ENCODE measurements at regions not wholly inside any gene's neighbourhood (a gene's known extent, or its start where the extent isn't known, plus 50 kb on each side); places are given as distances from the start of the nearest gene placed in this dataset.
"Not testable (repeated sequence)": the region's sequence is repeated elsewhere in the genome, so short reads cannot be mapped to it uniquely, and the experiment has no call there.

DNA sequence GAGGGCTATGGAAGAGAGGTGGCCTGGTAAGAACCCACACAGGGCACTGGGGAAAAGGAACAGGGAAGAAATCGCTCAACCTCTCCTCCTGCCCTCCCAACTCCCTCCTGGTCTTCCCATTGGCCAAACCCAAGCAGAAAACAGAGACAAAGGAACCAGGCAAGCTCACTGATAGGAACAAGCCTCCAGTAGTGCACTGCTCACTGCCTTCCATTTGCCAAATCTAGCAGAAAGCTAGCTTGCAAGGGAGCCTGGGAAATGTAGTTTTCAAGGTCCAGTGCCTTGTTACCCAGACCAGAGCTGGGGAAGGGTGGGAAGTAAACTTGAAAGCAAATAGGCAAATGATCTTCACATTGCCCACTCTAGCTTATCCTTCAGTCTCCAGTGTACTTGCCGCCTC lies 556.1 kb upstream of the AUTS2 start:
- H3K4me1 Mint-ChIP-seq: no peaks in the 10 kb centered on the region

DNA sequence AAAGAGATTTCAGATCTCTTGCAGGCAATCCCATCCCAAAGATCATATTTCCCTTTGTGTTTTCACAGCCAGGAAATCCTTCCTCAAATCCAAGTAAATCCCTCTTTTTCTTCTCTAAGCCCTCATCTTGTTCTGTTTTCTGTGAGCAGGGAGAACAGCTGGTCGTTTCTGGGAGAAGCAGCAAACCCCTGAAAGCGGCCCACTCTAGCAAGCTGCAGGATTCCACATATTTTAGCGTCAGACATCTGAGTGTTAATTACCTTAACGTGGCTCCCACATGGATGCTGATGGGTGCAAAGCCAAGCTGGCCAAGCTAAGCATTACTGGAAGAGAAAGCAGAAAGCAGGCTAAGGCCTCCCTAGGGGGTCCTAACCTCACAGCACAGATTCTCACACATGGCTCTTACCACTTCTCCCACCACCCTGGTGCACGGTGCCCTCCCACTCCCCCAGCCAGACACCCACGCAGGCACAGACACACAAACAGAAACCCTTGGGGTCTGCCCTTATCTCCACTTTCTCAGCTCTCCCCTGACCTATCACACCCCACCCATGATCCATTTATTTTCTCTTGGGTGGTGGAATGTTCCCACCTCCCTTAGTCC lies 551.0 kb upstream of the AUTS2 start:
- no peaks in the 10 kb centered on the region for H3K4me1 Mint-ChIP-seq
- no peak for DNase-seq
- H3K9me3 Mint-ChIP-seq: peaks cover 4 to 17% (median 7%) of the 10 kb centered on the region in 6 donors
- peaks cover 2% of the 10 kb centered on the region in 3 donors for H3K27me3 Mint-ChIP-seq (ENCODE audit: low read depth in 3 of 3)
- no peak overlapping the region for H3K4me3 Mint-ChIP-seq
- H3K27ac Mint-ChIP-seq: no peak overlapping the region
- no peaks in the 10 kb centered on the region for H3K36me3 Mint-ChIP-seq

More for the DNA sequence above, 556.1 kb upstream of the AUTS2 start:
- no peak overlapping the region for H3K4me3 Mint-ChIP-seq
- peaks cover 0 to 2% (median 0%) of the 10 kb centered on the region in 3 donors for H3K27me3 Mint-ChIP-seq (ENCODE audit: low read depth in 3 of 3)
- H3K36me3 Mint-ChIP-seq: no peaks in the 10 kb centered on the region
- DNase-seq: no peak
- H3K27ac Mint-ChIP-seq: no peak overlapping the region
- peaks cover 4 to 19% (median 6%) of the 10 kb centered on the region in 6 donors for H3K9me3 Mint-ChIP-seq

DNA sequence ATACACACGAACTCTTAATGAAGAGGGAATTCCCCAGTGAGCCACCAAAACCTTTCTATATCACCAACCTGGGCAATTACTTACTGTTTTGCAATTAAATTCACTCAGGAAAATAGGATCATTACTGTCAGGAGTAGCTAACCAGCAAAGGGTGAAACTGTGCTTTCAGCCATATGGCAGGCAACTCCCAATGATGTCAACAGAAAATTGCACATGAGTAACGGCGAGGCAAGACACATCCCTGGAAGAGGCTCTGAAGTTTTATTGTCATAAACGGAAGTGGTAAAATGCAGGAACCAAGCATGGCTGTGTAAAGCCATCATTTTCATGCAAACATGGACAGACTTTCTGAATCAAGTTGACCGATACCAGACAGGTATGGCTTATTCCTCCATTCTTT lies 548.9 kb upstream of the AUTS2 start:
- Mint-ChIP-seq H3K27ac (no peak overlapping the region), H3K36me3 (no peaks in the 10 kb centered on the region), H3K4me1 (no peaks in the 10 kb centered on the region), H3K27me3 (ENCODE audit: low read depth in 3 of 3) (peaks cover 2% of the 10 kb centered on the region in 3 donors), H3K4me3 (no peak overlapping the region), H3K9me3 (peaks cover 2 to 12% (median 4%) of the 10 kb centered on the region in 6 donors)
- DNase-seq: no peak

DNA sequence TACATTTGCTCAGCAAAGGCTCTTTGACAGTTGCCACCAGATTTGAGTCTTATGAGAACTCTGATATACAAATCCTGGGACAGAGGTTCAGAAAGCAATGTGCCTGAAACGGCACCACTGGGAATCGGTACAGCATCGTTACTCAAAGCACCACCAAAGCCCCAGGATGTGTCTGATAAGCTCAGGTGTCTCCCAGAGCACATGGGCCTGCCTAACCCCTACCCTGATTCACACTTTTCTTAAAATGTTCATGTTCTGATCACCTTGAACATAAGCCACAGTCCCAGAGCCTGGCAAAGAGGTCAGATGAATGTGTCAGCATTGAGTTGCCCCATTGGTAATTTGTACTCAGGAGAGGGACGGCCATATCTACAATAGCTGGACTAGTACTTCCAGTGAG lies 545.8 kb upstream of the AUTS2 start:
- H3K36me3 Mint-ChIP-seq: no peaks in the 10 kb centered on the region
- DNase-seq: no peak
- peaks cover 0 to 8% (median 2%) of the 10 kb centered on the region in 6 donors for H3K9me3 Mint-ChIP-seq
- peaks cover 0 to 2% (median 2%) of the 10 kb centered on the region in 3 donors for H3K27me3 Mint-ChIP-seq (ENCODE audit: low read depth in 3 of 3)
- no peak overlapping the region for H3K27ac Mint-ChIP-seq
- H3K4me1 Mint-ChIP-seq: no peaks in the 10 kb centered on the region
- no peak overlapping the region for H3K4me3 Mint-ChIP-seq

DNA sequence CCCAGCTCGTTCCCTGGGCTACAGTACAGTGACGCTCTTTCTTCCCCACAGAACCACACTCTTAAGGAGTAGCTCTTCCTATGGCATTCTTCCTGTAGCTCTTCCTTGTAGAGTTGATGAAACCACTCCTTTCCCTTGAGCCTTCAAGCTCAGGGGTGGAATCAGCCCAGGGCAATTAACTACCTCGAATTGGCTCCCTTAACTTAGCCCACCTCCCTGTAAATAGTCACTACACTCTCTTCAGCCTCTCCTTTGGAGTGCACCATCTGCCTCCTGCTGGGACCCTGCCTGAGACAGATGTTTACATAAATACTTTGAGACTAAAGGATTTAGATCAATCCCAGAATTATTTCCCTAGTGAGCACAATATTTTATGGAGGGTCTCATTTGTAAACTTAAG lies 537.8 kb upstream of the AUTS2 start:
- H3K27me3 Mint-ChIP-seq (ENCODE audit: low read depth in 3 of 3): no peaks in the 10 kb centered on the region
- H3K4me3 Mint-ChIP-seq: no peak overlapping the region
- H3K27ac Mint-ChIP-seq: no peak overlapping the region
- no peaks in the 10 kb centered on the region for H3K36me3 Mint-ChIP-seq
- H3K9me3 Mint-ChIP-seq: peaks cover 0 to 12% (median 5%) of the 10 kb centered on the region in 6 donors
- H3K4me1 Mint-ChIP-seq: no peaks in the 10 kb centered on the region
- DNase-seq: no peak

DNA sequence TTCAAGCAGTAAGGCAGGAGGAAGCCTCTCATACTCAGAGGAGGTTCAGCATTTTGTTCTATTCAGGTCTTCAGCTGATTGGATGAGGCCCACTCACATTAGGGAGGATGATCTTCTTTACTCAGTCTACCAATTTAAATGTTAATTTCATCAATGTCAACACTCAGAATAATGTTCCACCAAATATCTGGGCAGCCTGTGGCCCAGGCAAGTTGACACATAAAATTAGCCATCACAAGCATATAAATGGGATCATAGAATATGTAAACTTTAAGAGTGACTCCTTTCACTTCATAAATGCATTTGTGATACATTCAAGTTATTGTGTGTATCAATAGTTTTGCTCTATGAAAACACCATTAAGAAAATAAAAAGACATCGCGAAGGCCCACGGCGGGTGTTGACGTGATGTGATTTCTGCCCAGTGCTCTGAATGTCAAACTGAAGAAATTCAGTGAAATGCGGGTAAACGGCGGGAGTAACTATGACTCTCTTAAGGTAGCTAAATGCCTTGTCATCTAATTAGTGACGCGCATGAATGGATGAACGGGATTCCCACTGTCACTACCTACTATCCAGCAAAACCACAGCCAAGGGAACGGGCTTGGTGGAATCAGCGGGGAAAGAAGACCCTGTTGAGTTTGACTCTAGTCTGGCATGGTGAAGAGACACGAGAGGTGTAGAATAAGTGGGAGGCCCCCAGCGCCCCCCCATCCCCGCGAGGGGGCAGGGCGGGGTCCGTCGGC lies 536.1 kb upstream of the AUTS2 start:
- H3K4me3 Mint-ChIP-seq: no peak overlapping the region
- H3K9me3 Mint-ChIP-seq: peaks cover 0 to 20% (median 7%) of the 10 kb centered on the region in 6 donors
- no peak for DNase-seq
- no peaks in the 10 kb centered on the region for H3K36me3 Mint-ChIP-seq
- H3K27ac Mint-ChIP-seq: no peak overlapping the region
- H3K27me3 Mint-ChIP-seq (ENCODE audit: low read depth in 3 of 3): peaks cover 0 to under 1% (median 0%) of the 10 kb centered on the region in 3 donors
- no peaks in the 10 kb centered on the region for H3K4me1 Mint-ChIP-seq

DNA sequence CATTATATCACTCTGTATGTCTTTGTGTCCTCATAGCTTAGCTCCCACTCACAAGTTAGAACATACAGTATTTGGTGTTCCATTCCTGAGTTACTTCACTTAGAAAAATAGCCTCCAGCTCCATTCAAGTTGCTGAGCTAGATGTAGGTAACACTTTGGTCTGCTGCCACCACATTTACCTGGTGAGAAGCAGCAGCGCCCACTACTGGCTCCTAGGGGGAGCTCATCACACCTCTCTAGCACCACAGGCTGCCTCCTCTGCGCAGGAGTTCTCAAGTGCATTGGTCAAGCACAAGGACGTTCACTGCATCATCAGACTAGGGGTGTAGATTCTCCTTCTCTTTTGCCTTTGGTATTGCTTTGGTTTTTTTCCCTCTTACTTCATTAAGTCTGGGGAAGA lies 530.9 kb upstream of the AUTS2 start:
- peaks cover 0 to 6% (median 5%) of the 10 kb centered on the region in 3 donors for H3K27me3 Mint-ChIP-seq (ENCODE audit: low read depth in 3 of 3)
- peaks cover 0 to 39% (median 4%) of the 10 kb centered on the region in 6 donors for H3K9me3 Mint-ChIP-seq
- H3K4me3 Mint-ChIP-seq: no peak overlapping the region
- no peaks in the 10 kb centered on the region for H3K4me1 Mint-ChIP-seq
- H3K27ac Mint-ChIP-seq: no peak overlapping the region
- DNase-seq: no peak
- H3K36me3 Mint-ChIP-seq: no peaks in the 10 kb centered on the region

DNA sequence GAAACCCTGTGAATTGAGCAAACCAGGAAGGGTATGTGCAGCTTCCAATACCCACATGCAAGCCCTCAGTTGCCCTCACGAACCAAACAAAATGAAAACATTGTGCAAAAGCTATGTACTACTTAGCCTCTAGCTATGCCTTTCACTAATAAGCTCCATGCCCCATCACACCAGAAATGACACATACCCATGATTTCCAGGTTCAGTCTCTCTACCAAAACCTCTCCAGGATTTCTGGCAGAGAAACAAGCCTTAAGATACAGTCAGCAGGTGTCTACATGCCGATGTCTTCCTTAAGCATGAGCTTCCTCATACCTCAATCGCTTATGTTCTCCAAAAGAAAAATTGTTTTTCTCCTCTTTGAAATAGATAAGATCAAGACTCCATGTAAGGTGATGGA lies 527.8 kb upstream of the AUTS2 start:
- Mint-ChIP-seq H3K27ac (no peak overlapping the region), H3K4me1 (no peaks in the 10 kb centered on the region), H3K9me3 (peaks cover 0 to 45% (median 9%) of the 10 kb centered on the region in 6 donors)

DNA sequence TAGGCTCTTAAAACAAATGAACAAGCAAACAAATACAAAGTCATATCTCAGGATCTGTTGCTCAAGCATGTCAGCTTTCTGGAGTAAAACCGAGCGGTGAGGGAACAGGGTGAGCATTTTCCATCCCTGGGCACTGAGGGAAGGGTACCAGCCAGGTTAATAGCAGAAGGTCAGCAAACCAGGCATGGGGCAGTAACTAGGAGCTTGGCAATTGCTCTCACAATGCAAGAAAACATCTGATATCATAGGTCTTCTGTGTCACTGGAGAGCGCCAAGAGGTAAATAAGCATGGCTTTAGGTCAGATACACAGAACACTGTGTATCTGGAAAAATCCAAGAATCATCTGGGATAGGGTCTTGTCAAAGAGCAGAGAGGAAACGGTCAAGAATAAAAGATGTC lies 521.7 kb upstream of the AUTS2 start:
- DNase-seq: no peak
- H3K4me1 Mint-ChIP-seq: no peaks in the 10 kb centered on the region
- no peaks in the 10 kb centered on the region for H3K36me3 Mint-ChIP-seq
- no peak overlapping the region for H3K4me3 Mint-ChIP-seq
- peaks cover 0 to 13% (median 9%) of the 10 kb centered on the region in 6 donors for H3K9me3 Mint-ChIP-seq
- H3K27ac Mint-ChIP-seq: no peak overlapping the region
- peaks cover 0 to 3% (median 0%) of the 10 kb centered on the region in 3 donors for H3K27me3 Mint-ChIP-seq (ENCODE audit: low read depth in 3 of 3)

More for the DNA sequence above, 527.8 kb upstream of the AUTS2 start:
- H3K27me3 Mint-ChIP-seq (ENCODE audit: low read depth in 3 of 3): peaks cover 0 to 8% (median 5%) of the 10 kb centered on the region in 3 donors
- no peaks in the 10 kb centered on the region for H3K36me3 Mint-ChIP-seq
- no peak for DNase-seq
- H3K4me3 Mint-ChIP-seq: no peak overlapping the region

DNA sequence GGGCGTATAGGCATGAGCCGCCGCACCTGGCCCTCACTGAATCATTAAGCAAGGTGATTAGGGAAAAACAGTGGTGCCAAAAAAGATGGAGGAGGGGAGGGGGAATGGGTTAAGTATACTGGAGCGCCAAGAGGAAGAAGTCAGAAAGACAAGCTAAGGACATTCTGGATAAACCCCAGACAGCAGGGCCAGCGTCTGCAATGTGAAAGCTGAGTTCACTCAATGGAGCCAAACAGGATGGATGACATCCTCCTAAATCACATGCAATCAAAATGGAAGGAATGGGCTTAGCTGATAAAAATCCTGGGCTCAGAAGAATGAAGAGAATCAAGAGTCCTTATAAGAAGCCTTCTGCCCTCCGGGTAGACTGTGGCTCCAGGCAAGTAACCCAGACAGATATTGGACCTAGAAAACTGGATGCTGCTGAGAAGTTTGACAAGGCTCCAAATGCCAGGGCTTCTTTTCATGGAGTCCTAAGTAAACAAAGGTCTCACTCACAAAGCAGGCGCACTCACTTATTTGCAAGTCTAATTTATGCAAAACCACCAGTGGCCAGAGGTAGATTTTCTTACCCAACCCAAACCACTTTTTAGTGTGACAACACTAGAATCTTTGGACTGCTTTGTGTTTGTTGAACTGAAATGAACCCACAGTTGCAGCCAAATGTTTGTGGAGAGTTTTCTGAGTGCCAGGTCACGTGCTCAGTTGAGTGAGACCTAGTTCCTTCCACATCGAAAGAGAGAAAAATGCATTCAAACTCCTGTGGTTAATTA lies 519.1 kb upstream of the AUTS2 start:
- Mint-ChIP-seq H3K27me3 (ENCODE audit: low read depth in 3 of 3) (peaks cover 0 to 1% (median 0%) of the 10 kb centered on the region in 3 donors), H3K36me3 (no peaks in the 10 kb centered on the region), H3K4me1 (no peaks in the 10 kb centered on the region), H3K4me3 (no peak overlapping the region), H3K27ac (no peak overlapping the region), H3K9me3 (peaks cover 0 to 10% (median 7%) of the 10 kb centered on the region in 6 donors)
- DNase-seq: no peak

DNA sequence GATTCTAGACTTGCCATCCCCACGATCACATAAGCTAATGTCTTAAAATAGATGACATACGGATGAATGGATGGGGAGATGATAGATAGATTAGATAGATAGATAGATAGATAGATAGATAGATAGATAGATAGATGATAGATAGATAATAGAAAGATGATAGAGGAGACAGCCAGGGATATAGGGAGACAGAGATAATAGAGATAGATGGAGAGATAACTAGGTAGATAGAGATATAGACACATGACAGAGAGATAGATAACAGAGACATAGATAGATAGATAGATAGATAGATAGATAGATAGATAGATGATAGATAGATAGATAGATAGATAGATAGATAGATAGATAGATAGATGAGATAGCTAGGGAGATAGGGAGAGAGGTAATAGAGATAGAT lies 511.0 kb upstream of the AUTS2 start:
- not testable (repeated sequence) for H3K4me3 Mint-ChIP-seq; H3K36me3 Mint-ChIP-seq; H3K9me3 Mint-ChIP-seq; H3K27ac Mint-ChIP-seq; H3K4me1 Mint-ChIP-seq; H3K27me3 Mint-ChIP-seq (ENCODE audit: low read depth in 3 of 3); DNase-seq

DNA sequence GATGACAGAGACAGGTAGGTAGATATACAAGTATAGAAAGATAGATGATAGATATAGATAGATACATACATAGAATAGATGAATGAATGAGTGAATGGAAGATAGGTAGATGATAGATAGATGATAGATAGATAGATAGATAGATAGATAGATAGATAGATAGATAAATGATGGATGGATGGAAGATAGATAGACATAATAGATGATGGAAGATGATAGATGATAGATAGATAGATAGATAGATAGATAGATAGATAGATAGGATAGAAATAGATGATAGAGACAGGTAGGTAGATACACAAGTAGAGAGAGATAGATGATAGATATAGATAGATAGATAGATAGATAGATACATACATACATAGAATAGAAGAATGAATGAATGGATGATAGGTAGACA lies 510.1 kb upstream of the AUTS2 start:
- Mint-ChIP-seq H3K4me1 (no peaks in the 10 kb centered on the region), H3K27me3 (ENCODE audit: low read depth in 3 of 3) (peaks cover 0 to 1% (median 0%) of the 10 kb centered on the region in 3 donors), H3K9me3 (peaks cover 0 to 5% (median 0%) of the 10 kb centered on the region in 6 donors), H3K36me3 (no peaks in the 10 kb centered on the region), H3K27ac (no peak overlapping the region), H3K4me3 (no peak overlapping the region)
- DNase-seq: no peak

DNA sequence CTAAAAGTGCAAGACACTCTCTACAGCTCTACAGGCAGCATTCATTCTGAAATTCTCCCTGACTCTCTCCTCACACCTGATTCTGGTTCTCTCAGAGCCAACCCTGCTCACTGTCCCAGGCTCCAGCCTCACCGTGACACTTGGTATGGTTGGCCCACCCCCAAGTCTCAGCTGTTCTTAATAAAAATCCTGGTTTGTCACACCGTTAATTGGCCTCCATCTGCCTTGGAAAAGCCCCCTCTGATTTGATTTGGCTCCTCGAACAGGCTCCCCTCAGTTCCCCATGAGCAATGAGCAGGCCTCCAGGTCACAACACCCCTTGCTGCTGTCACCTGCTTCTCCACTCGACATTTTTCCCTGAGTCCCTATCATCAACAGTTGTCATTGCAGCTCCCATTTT lies 507.3 kb upstream of the AUTS2 start:
- no peak overlapping the region for H3K27ac Mint-ChIP-seq
- no peaks in the 10 kb centered on the region for H3K36me3 Mint-ChIP-seq
- H3K9me3 Mint-ChIP-seq: peaks cover 0 to 6% (median 2%) of the 10 kb centered on the region in 6 donors
- DNase-seq: no peak
- H3K4me1 Mint-ChIP-seq: no peaks in the 10 kb centered on the region
- peaks cover 0 to 2% (median 1%) of the 10 kb centered on the region in 3 donors for H3K27me3 Mint-ChIP-seq (ENCODE audit: low read depth in 3 of 3)
- no peak overlapping the region for H3K4me3 Mint-ChIP-seq

DNA sequence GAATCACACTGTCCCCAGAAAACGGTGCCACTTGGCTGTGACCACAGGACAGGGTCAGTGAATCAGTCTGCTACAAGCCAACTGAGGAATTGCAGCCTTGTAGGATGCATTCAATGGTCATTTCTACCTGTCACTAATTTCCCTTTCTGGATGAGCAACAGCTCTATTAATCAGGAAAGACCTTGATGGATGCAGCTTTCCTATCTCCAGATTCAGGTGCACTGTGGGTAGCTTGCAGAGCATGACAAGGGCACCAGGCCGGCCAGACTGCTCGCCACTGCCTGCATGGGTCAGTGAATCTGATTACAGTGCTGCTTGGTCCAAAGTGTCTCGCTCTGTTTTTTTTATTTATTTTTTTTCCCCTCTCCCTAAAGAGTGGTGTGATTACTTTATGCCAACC lies 506.8 kb upstream of the AUTS2 start:
- Mint-ChIP-seq H3K4me1 (no peaks in the 10 kb centered on the region), H3K36me3 (no peaks in the 10 kb centered on the region), H3K27me3 (ENCODE audit: low read depth in 3 of 3) (peaks cover 0 to 2% (median 1%) of the 10 kb centered on the region in 3 donors), H3K9me3 (peaks cover 0 to 6% (median 2%) of the 10 kb centered on the region in 6 donors), H3K27ac (no peak overlapping the region), H3K4me3 (no peak overlapping the region)
- DNase-seq: no peak

All from immature natural killer cell (primary cell).